ENCODE measurements at regions not wholly inside any gene's neighbourhood (a gene's known extent, or its start where the extent isn't known, plus 50 kb on each side); places are given as distances from the start of the nearest gene placed in this dataset.

GRCh38 chr12:98446060-98446459 is 69.3 kb upstream of the TMPO start:
- Histone ChIP-seq H3K79me2 (ENCODE audit: insufficient read depth, low read length) (no peaks in the 10 kb centered on the region), H3K27me3 (ENCODE audit: control insufficient read depth in 2 of 2, insufficient read depth in 2 of 2, low read length in 2 of 2) (no peaks in the 10 kb centered on the region), H3K27ac (ENCODE audit: low read depth in 1 of 2, low read length in 2 of 2) (peak overlapping the region in 1 of 2 donors; percentile 87), H3K9me3 (replicated peaks in 1 of 2; ENCODE audit: control insufficient read depth in 1 of 2, insufficient read depth in 1 of 2, low read length in 2 of 2) (no peaks in the 10 kb centered on the region), H3K4me2 (replicated peaks; ENCODE audit: extremely low read depth, low read length, poor library complexity, severe bottlenecking) (peak overlapping the region; percentile 27), H3K36me3 (replicated peaks in 1 of 2; ENCODE audit: control insufficient read depth in 1 of 2, insufficient read depth in 2 of 2, low read length in 2 of 2) (no peaks in the 10 kb centered on the region), H3K4me3 (replicated peaks in 1 of 3; ENCODE audit: low read depth in 2 of 3, low read length in 3 of 3) (peak overlapping the region in 1 of 3 experiments; percentile 48), H4K20me1 (ENCODE audit: insufficient read depth, low read length) (no peaks in the 10 kb centered on the region), H3K9ac (ENCODE audit: insufficient read depth, low read length, poor library complexity, severe bottlenecking) (peak overlapping the region; percentile 43), H3K4me1 (ENCODE audit: control insufficient read depth in 1 of 2, insufficient read depth in 2 of 2, low read length in 2 of 2) (peaks cover 76 to 88% of the 10 kb centered on the region in 2 donors), H2AFZ (ENCODE audit: insufficient read depth, low read depth, low read length, poor library complexity, severe bottlenecking) (peak overlapping the region; percentile 41)
- Mint-ChIP-seq H3K27me3 (ENCODE audit: low read depth in 3 of 3) (no peaks in the 10 kb centered on the region), H3K27ac (peak overlapping the region; percentile 72 to 99 (median 95)), H3K36me3 (peaks cover 2 to 6% of the 10 kb centered on the region in 2 donors), H3K4me1 (peaks cover 72% of the 10 kb centered on the region), H3K4me3 (no peak overlapping the region), H3K9me3 (peaks cover 0 to 2% (median 0%) of the 10 kb centered on the region in 7 donors)
- DNase-seq: no peak
- 100% methylated on average over 1 of the region's 1 CpG for WGBS (ENCODE audit: insufficient coverage)
- intact Hi-C loops (cut with micrococcal nuclease): no loop called here
- TF ChIP-seq CTCF (IDR thresholded peaks at IDR 0.05): no peak

- H3K4me1 ChIP-seq (ENCODE audit: control insufficient read depth in 1 of 2, insufficient read depth in 2 of 2, low read length in 2 of 2): peaks cover 70 to 82% of the 10 kb centered on the region in 2 donors
- H3K9ac ChIP-seq (ENCODE audit: insufficient read depth, low read length, poor library complexity, severe bottlenecking): no peak overlapping the region
- no peaks in the 10 kb centered on the region for H3K36me3 ChIP-seq (replicated peaks in 1 of 2; ENCODE audit: control insufficient read depth in 1 of 2, insufficient read depth in 2 of 2, low read length in 2 of 2)
- intact Hi-C loops (cut with micrococcal nuclease): no loop called here
- H3K27me3 Mint-ChIP-seq (ENCODE audit: low read depth in 3 of 3): no peaks in the 10 kb centered on the region
- peak; percentile 71 to 88 (median 87) for DNase-seq
- H3K27ac ChIP-seq (ENCODE audit: low read depth in 1 of 2, low read length in 2 of 2): peak overlapping the region in 1 of 2 donors; percentile 87
- TF ChIP-seq CTCF (IDR thresholded peaks at IDR 0.05): no peak
- peak overlapping the region; percentile 91 to 99 (median 98) for H3K27ac Mint-ChIP-seq
- peaks cover 68% of the 10 kb centered on the region for H3K4me1 Mint-ChIP-seq
- peak overlapping the region; percentile 27 for H3K4me2 ChIP-seq (replicated peaks; ENCODE audit: extremely low read depth, low read length, poor library complexity, severe bottlenecking)
- no peaks in the 10 kb centered on the region for H3K79me2 ChIP-seq (ENCODE audit: insufficient read depth, low read length)
- H3K27me3 ChIP-seq (ENCODE audit: control insufficient read depth in 2 of 2, insufficient read depth in 2 of 2, low read length in 2 of 2): no peaks in the 10 kb centered on the region
- no peaks in the 10 kb centered on the region for H4K20me1 ChIP-seq (ENCODE audit: insufficient read depth, low read length)
- peaks cover 4 to 6% of the 10 kb centered on the region in 2 donors for H3K36me3 Mint-ChIP-seq
- no peak overlapping the region for H2AFZ ChIP-seq (ENCODE audit: insufficient read depth, low read depth, low read length, poor library complexity, severe bottlenecking)
- no CpG with 5 or more reads among the region's 1 CpG for WGBS (ENCODE audit: insufficient coverage)
- H3K4me3 ChIP-seq (replicated peaks in 1 of 3; ENCODE audit: low read depth in 2 of 3, low read length in 3 of 3): peak overlapping the region in 1 of 3 experiments; percentile 48
- no peaks in the 10 kb centered on the region for H3K9me3 ChIP-seq (replicated peaks in 1 of 2; ENCODE audit: control insufficient read depth in 1 of 2, insufficient read depth in 1 of 2, low read length in 2 of 2)
- peak overlapping the region in 1 of 2 donors; percentile 80 for H3K4me3 Mint-ChIP-seq
- peaks cover 0 to 2% (median 0%) of the 10 kb centered on the region in 7 donors for H3K9me3 Mint-ChIP-seq
Observed at GRCh38 chr12:98446682-98447081, 68.7 kb upstream of the TMPO start.
